ENCODE measurements at regions not wholly inside any gene's neighbourhood (a gene's known extent, or its start where the extent isn't known, plus 50 kb on each side); places are given as distances from the start of the nearest gene placed in this dataset.

- H3K27me3 ChIP-seq (ENCODE audit: control insufficient read depth, insufficient read depth, low read length) = no peaks in the 10 kb centered on the region
- no peak overlapping the region for H3K4me3 ChIP-seq (ENCODE audit: low read depth, low read length)
- TF ChIP-seq, protein P1, sequence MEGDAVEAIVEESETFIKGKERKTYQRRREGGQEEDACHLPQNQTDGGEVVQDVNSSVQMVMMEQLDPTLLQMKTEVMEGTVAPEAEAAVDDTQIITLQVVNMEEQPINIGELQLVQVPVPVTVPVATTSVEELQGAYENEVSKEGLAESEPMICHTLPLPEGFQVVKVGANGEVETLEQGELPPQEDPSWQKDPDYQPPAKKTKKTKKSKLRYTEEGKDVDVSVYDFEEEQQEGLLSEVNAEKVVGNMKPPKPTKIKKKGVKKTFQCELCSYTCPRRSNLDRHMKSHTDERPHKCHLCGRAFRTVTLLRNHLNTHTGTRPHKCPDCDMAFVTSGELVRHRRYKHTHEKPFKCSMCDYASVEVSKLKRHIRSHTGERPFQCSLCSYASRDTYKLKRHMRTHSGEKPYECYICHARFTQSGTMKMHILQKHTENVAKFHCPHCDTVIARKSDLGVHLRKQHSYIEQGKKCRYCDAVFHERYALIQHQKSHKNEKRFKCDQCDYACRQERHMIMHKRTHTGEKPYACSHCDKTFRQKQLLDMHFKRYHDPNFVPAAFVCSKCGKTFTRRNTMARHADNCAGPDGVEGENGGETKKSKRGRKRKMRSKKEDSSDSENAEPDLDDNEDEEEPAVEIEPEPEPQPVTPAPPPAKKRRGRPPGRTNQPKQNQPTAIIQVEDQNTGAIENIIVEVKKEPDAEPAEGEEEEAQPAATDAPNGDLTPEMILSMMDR (IDR thresholded peaks at IDR 0.05; ENCODE audit: insufficient read depth, low read length, poor library complexity, severe bottlenecking) = no peak
- DNase-seq (ENCODE audit: low read depth) = no peak
- H3K36me3 ChIP-seq (ENCODE audit: control insufficient read depth, insufficient read depth, low read length) = no peaks in the 10 kb centered on the region
Measured at GRCh38 chr2:60219536-60219935, 333.9 kb downstream of the BCL11A start.

GRCh38 chr2:60216452-60216995 lies 336.9 kb downstream of the BCL11A start:
- Histone ChIP-seq H3K4me3 (ENCODE audit: low read depth, low read length) (no peak overlapping the region), H3K27me3 (ENCODE audit: control insufficient read depth, insufficient read depth, low read length) (no peaks in the 10 kb centered on the region), H3K36me3 (ENCODE audit: control insufficient read depth, insufficient read depth, low read length) (no peaks in the 10 kb centered on the region)
- DNase-seq (ENCODE audit: low read depth) = no peak
- TF ChIP-seq, protein P1 (IDR thresholded peaks at IDR 0.05; ENCODE audit: insufficient read depth, low read length, poor library complexity, severe bottlenecking) = no peak

- no peak for DNase-seq (ENCODE audit: low read depth)
- Histone ChIP-seq H3K27me3 (ENCODE audit: control insufficient read depth, insufficient read depth, low read length) (no peaks in the 10 kb centered on the region), H3K4me3 (ENCODE audit: low read depth, low read length) (no peak overlapping the region), H3K36me3 (ENCODE audit: control insufficient read depth, insufficient read depth, low read length) (no peaks in the 10 kb centered on the region)
- TF ChIP-seq, protein P1 (IDR thresholded peaks at IDR 0.05; ENCODE audit: insufficient read depth, low read length, poor library complexity, severe bottlenecking) = no peak
Measured at GRCh38 chr2:60215386-60215901, 338.0 kb downstream of the BCL11A start.

DNA sequence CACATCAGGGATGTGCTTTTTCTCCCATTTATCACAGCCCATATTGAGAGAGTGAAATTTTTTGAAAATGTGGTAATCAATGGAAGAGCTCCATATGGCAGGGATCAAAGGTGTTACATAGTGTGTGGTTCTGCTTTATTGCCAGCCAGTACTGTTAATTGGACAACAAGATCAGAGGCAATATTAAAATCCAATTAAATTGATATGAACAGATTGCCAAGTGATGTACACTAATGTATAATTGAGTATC lies 338.9 kb downstream of the BCL11A start:
- no peak for DNase-seq (ENCODE audit: low read depth)
- H3K27me3 ChIP-seq (ENCODE audit: control insufficient read depth, insufficient read depth, low read length) = no peaks in the 10 kb centered on the region
- TF ChIP-seq, protein P1 (IDR thresholded peaks at IDR 0.05; ENCODE audit: insufficient read depth, low read length, poor library complexity, severe bottlenecking) = no peak

GRCh38 chr2:60213865-60214625 lies 339.4 kb downstream of the BCL11A start:
- H3K27me3 ChIP-seq (ENCODE audit: control insufficient read depth, insufficient read depth, low read length) = no peaks in the 10 kb centered on the region
- H3K36me3 ChIP-seq (ENCODE audit: control insufficient read depth, insufficient read depth, low read length) = no peaks in the 10 kb centered on the region
- TF ChIP-seq, protein P1 (IDR thresholded peaks at IDR 0.05; ENCODE audit: insufficient read depth, low read length, poor library complexity, severe bottlenecking) = no peak
- no peak for DNase-seq (ENCODE audit: low read depth)
- no peak overlapping the region for H3K4me3 ChIP-seq (ENCODE audit: low read depth, low read length)

More for the DNA sequence above, 338.9 kb downstream of the BCL11A start:
- no peak overlapping the region for H3K4me3 ChIP-seq (ENCODE audit: low read depth, low read length)
- no peaks in the 10 kb centered on the region for H3K36me3 ChIP-seq (ENCODE audit: control insufficient read depth, insufficient read depth, low read length)

All from kidney epithelial cell (primary cell).